AG10803 (cell line): ENCODE measurements at regions not wholly inside any gene's neighbourhood (a gene's known extent, or its start where the extent isn't known, plus 50 kb on each side); places are given as distances from the start of the nearest gene placed in this dataset.

Source experiments
- DNase-seq: peaks from one replicate; pipeline ENCODE4 v3.0.0; 2010; ENCODE audit warnings: low read depth
- H3K4me3 ChIP-seq: 2 replicates; pipeline ENCODE4 v1.5.1; 2011; ENCODE audit warnings: mild to moderate bottlenecking, low read length, control low read depth
- TF ChIP-seq, protein P1 (sequence below): conservative IDR thresholded peaks from 2 replicates; pipeline ENCODE4 v1.5.1; 2011; ENCODE audit warnings: mild to moderate bottlenecking, low read length, control low read depth, inconsistent platforms

GRCh38 chr12:84624601-84625000 lies 288.0 kb downstream of the SLC6A15 start:
- TF ChIP-seq, protein P1, sequence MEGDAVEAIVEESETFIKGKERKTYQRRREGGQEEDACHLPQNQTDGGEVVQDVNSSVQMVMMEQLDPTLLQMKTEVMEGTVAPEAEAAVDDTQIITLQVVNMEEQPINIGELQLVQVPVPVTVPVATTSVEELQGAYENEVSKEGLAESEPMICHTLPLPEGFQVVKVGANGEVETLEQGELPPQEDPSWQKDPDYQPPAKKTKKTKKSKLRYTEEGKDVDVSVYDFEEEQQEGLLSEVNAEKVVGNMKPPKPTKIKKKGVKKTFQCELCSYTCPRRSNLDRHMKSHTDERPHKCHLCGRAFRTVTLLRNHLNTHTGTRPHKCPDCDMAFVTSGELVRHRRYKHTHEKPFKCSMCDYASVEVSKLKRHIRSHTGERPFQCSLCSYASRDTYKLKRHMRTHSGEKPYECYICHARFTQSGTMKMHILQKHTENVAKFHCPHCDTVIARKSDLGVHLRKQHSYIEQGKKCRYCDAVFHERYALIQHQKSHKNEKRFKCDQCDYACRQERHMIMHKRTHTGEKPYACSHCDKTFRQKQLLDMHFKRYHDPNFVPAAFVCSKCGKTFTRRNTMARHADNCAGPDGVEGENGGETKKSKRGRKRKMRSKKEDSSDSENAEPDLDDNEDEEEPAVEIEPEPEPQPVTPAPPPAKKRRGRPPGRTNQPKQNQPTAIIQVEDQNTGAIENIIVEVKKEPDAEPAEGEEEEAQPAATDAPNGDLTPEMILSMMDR: no peak
- DNase-seq: no peak
- H3K4me3 ChIP-seq: no peak overlapping the region

DNA sequence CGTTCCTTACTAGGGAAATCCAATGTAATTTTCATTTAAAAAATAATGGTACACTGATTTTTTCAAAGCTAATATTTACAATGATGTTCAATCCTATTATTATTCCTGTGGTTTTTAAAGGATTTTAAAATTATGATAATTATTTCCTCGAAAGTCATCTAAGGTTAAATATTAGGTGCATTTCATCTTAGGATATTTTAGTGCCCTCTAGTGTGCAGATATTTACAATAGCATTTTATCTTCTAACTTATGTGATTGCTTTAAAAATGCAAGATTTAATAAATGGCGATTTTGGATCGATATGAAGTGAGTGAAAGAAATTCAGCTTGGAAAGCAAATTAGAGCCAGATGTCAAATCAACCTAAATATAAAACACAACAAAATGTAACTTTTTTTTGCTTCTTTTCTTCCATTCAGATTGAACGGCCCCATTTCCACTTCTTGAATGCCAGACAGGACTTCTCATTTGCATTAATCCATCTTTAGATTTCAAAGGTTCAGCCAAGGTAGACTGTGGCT lies 293.5 kb downstream of the SLC6A15 start:
- H3K4me3 ChIP-seq: no peak overlapping the region
- no peak for DNase-seq
- TF ChIP-seq, protein P1: peak; percentile 47

- H3K4me3 ChIP-seq: no peak overlapping the region
- TF ChIP-seq, protein P1: no peak
- no peak for DNase-seq
Measured at GRCh38 chr12:84607170-84607819, 305.3 kb downstream of the SLC6A15 start.

- H3K4me3 ChIP-seq: no peak overlapping the region
- TF ChIP-seq, protein P1: no peak
- DNase-seq: no peak
Measured at GRCh38 chr12:84605983-84606382, 306.6 kb downstream of the SLC6A15 start.

DNA sequence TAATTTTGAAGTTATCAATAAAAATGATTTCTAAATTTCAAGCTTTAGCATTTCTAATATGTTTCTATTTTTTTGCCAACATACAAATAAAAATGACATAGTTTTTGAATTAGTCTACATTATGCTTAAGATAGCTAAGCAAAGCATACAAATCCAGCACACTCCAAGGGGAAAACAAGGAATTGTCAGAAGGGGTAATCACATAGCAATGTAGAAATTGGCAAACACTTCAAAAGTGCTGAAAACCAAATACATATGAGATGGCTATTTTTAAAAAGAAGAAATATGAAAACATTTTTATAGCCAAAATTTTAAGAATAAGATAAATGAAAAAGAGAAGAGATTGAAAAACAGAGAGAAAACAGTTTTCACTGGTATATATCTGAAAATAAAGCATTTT lies 308.0 kb downstream of the SLC6A15 start:
- TF ChIP-seq, protein P1: no peak
- no peak overlapping the region for H3K4me3 ChIP-seq
- peak; percentile 68 for DNase-seq

DNA sequence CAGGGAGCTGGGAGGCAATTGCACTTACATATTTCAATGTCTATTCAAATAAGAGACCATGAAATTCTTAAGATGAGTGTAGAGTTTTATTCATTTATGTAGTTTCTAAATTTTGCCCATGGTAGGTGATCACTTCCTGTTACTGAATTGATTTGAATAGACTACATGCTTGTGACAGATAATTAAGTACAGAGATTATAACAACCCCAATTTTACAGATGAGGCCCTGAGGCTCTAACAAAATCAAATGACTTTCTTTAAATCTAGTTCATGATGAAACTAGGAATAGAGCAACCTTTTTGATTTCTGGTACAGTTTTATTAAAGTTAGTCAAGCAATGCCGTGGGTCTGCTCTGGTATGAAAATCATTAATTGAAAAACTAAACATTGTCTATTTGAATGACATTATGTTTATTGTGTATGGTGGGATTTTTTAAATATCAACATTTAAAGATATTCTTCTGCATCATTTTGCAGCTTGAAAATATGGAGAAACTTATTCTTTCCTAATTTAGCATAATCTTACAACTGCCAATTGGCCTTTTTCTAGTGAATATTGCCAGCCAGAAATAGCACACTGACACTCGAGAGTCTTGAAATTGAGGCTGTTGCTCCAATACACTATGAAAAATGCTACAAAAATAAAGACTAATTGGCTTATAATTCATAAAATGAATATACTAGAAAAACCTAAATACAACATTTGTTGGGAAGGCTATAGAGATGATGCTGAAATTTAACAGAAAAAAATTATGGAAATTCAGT lies 308.9 kb downstream of the SLC6A15 start:
- TF ChIP-seq, protein P1: no peak
- H3K4me3 ChIP-seq: no peak overlapping the region
- DNase-seq: no peak

DNA sequence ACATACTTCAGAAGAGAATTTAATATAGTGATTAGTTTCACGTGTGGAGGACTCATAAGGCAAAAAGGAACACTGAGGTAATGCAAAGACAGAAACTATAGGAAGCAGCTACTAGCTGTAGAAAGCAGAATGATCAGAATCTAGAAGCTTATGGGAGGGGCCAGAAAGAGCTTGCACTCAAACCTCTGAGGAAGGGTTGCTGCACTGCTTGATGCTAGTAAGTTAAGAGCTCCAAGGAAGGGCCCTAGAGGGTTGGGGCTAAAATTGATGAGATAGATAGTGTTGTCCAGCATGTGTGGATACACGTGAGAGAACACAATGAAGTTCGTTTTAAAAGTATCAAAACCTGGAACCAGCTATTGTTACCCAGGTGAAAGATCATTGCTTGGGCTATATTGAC lies 311.1 kb downstream of the SLC6A15 start:
- TF ChIP-seq, protein P1: no peak
- no peak overlapping the region for H3K4me3 ChIP-seq
- no peak for DNase-seq
